Activated B cell treated with CpG ODN at 0.5 μM for 24 hours (primary cell): ENCODE measurements at regions not wholly inside any gene's neighbourhood (a gene's known extent, or its start where the extent isn't known, plus 50 kb on each side); places are given as distances from the start of the nearest gene placed in this dataset.

Experiments used
- ATAC-seq: fragments of 200-7000 bp; cut with Tn5 transposase; one replicate; pipeline ENCODE4 v1.10.0; 2021; ENCODE audit warnings: low read depth, mild to moderate bottlenecking, moderate library complexity
- CTCF ChIA-PET: fragments of 350-600 bp; sonication (Branson Sonifier 250); formaldehyde crosslinking; loops from one replicate; lab custom pipeline; 2021; ENCODE audit warnings: antibody characterized with exemption; lab: Charles Lee
- POLR2A ChIA-PET: fragments of 350-600 bp; sonication (Branson Sonifier 250); formaldehyde crosslinking; loops from one replicate; lab custom pipeline; 2021; ENCODE audit warnings: antibody characterized with exemption; lab: Charles Lee
- DNase-seq: peaks from one replicate; pipeline ENCODE4 v3.0.0; 2022
- H3K27ac Mint-ChIP-seq: one replicate; pipeline ENCODE4 v1.8.0; 2020; ENCODE audit warnings: mixed read lengths
- H3K27me3 Mint-ChIP-seq: one replicate; pipeline ENCODE4 v1.8.0; 2021; ENCODE audit warnings: mixed read lengths
- H3K36me3 Mint-ChIP-seq: one replicate; pipeline ENCODE4 v1.8.0; 2021; ENCODE audit warnings: low read depth, mixed read lengths
- H3K4me1 Mint-ChIP-seq: one replicate; pipeline ENCODE4 v1.8.0; 2021; ENCODE audit warnings: mixed read lengths
- H3K4me3 Mint-ChIP-seq: one replicate; pipeline ENCODE4 v1.8.0; 2020; ENCODE audit warnings: mild to moderate bottlenecking, mixed read lengths
- H3K9me3 Mint-ChIP-seq: one replicate; pipeline ENCODE4 v1.8.0; 2020; ENCODE audit warnings: mixed read lengths
- CTCF ChIP-seq: fragments of 200-600 bp; IDR thresholded peaks from one replicate; pipeline ENCODE4 v1.8.0; 2022; ENCODE audit warnings: antibody characterized with exemption, mild to moderate bottlenecking
- intact Hi-C: fragments of 100-400 bp; cut with micrococcal nuclease; formaldehyde crosslinking; loops from one replicate; pipeline ENCODE4 v1.15.1; 2024

GRCh38 chr13:62850331-62850730, 1434.7 kb upstream of the PCDH20 start:
- Mint-ChIP-seq H3K27me3 (no peaks in the 10 kb centered on the region), H3K36me3 (no peaks in the 10 kb centered on the region), H3K9me3 (peaks cover 12% of the 10 kb centered on the region), H3K27ac (no peak overlapping the region), H3K4me1 (no peaks in the 10 kb centered on the region), H3K4me3 (no peak overlapping the region)
- CTCF ChIA-PET = no interaction called here
- intact Hi-C loops = no loop called here
- POLR2A ChIA-PET = no interaction called here
- TF ChIP-seq CTCF = no peak
- ATAC-seq (no peak), DNase-seq (no peak)

GRCh38 chr13:62847520-62847919, 1431.9 kb upstream of the PCDH20 start:
- Mint-ChIP-seq H3K36me3 (no peaks in the 10 kb centered on the region), H3K27ac (no peak overlapping the region), H3K27me3 (no peaks in the 10 kb centered on the region), H3K4me1 (no peaks in the 10 kb centered on the region), H3K9me3 (peaks cover 3% of the 10 kb centered on the region), H3K4me3 (no peak overlapping the region)
- DNase-seq (no peak), ATAC-seq (no peak)
- CTCF ChIA-PET = no interaction called here
- TF ChIP-seq CTCF = no peak
- intact Hi-C loops = no loop called here
- POLR2A ChIA-PET = no interaction called here

- DNase-seq (no peak), ATAC-seq (no peak)
- H3K27ac Mint-ChIP-seq = no peak overlapping the region
- intact Hi-C loops = no loop called here
- peaks cover 3% of the 10 kb centered on the region for H3K9me3 Mint-ChIP-seq
- no peaks in the 10 kb centered on the region for H3K36me3 Mint-ChIP-seq
- H3K27me3 Mint-ChIP-seq = no peaks in the 10 kb centered on the region
- ChIA-PET CTCF (no interaction called here), POLR2A (no interaction called here)
- TF ChIP-seq CTCF = no peak
- no peaks in the 10 kb centered on the region for H3K4me1 Mint-ChIP-seq
- no peak overlapping the region for H3K4me3 Mint-ChIP-seq
These were observed 1430.7 kb upstream of the PCDH20 start for GRCh38 chr13:62846302-62846701.

GRCh38 chr13:62839338-62839737, 1423.7 kb upstream of the PCDH20 start:
- Mint-ChIP-seq H3K27me3 (no peaks in the 10 kb centered on the region), H3K36me3 (no peaks in the 10 kb centered on the region), H3K4me1 (no peaks in the 10 kb centered on the region), H3K9me3 (no peaks in the 10 kb centered on the region), H3K4me3 (no peak overlapping the region), H3K27ac (no peak overlapping the region)
- intact Hi-C loops = no loop called here
- no peak for TF ChIP-seq CTCF
- POLR2A ChIA-PET = no interaction called here
- ATAC-seq = no peak
- CTCF ChIA-PET = no interaction called here
- DNase-seq = no peak

GRCh38 chr13:62838929-62839328, 1423.3 kb upstream of the PCDH20 start:
- DNase-seq = no peak
- intact Hi-C loops = no loop called here
- Mint-ChIP-seq H3K9me3 (no peaks in the 10 kb centered on the region), H3K4me1 (no peaks in the 10 kb centered on the region), H3K4me3 (no peak overlapping the region), H3K36me3 (no peaks in the 10 kb centered on the region), H3K27me3 (no peaks in the 10 kb centered on the region), H3K27ac (no peak overlapping the region)
- ChIA-PET POLR2A (no interaction called here), CTCF (no interaction called here)
- no peak for TF ChIP-seq CTCF
- no peak for ATAC-seq
